Skin epidermis (tissue), 12 donors: ENCODE measurements at regions not wholly inside any gene's neighbourhood (a gene's known extent, or its start where the extent isn't known, plus 50 kb on each side); places are given as distances from the start of the nearest gene placed in this dataset.

Source experiments
- H3K27ac ChIP-seq, 21 experiments: fragments of 200-600 bp; sonication (generic) in 11 of 21; one replicate each; pipeline ENCODE4 v1.5.0; 2020; ENCODE audit warnings: mild to moderate bottlenecking in 3 of 21, inconsistent platforms in 2 of 21, moderate library complexity in 2 of 21
- H3K4me3 ChIP-seq, 7 experiments: fragments of 200-600 bp; sonication (generic) in 2 of 7; one replicate each; pipeline ENCODE4 v1.5.0; 2020; ENCODE audit warnings: inconsistent platforms in 2 of 7, mild to moderate bottlenecking in 2 of 7, moderate library complexity in 1 of 7

DNA sequence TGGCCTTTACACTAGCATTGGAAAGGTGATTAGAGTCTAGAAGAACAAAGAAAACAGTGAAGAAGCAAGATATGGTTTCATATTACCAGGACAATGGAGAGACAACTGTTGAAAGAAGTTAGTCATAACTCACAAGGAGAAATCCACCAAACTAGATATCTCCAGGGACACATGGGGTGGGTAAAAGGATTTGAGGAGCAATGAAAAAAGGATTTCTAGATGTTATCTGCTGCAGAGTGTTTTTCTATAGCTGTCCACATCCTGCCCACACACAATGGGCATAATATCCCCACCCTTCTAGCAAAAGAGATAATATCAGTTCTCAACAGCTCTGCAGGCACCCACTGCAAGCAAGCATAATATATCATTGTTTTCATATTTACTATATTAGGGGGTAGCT lies 303.1 kb downstream of the HAO1 start:
- no peak overlapping the region for H3K27ac ChIP-seq
- H3K4me3 ChIP-seq: no peak overlapping the region

DNA sequence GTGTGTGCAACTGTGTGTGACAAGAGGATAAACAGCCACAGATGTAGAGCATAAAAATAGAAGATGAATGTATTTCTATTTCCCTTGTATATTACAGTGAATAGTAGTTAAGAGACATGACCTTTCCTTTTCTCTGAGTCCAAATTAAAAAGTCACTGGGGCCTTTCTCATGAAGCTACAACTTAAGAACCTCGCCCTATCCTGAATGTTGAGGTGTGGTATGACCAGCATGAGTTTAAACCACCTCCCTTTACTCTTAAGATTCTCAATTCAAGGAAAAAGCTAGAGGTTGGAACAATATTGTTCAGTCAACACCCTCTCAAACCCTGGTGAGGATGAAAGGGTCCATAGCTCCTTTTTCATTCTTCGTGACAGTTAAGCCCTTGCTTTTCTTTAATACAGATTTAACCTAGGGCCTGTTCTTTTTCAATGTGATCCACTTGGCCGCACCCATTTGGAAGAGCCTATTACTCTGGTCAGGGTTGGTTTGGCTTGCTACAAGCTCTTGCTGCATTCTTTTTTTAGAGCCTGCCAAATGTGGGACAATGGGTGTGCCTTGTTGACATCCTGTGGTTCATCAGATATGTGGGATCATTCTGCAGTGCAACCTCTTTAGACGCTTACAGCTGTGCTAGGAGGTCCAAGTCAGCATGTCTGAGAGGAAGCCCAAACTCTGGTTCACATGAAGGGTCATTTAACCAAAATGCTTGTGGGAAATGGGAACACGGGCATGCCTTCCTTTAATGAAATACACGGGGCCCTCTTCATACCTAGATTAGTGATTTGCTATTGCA lies 290.0 kb downstream of the HAO1 start:
- no peak overlapping the region for H3K4me3 ChIP-seq
- H3K27ac ChIP-seq: peak overlapping the region in 1 of 21 experiments; percentile 27

DNA sequence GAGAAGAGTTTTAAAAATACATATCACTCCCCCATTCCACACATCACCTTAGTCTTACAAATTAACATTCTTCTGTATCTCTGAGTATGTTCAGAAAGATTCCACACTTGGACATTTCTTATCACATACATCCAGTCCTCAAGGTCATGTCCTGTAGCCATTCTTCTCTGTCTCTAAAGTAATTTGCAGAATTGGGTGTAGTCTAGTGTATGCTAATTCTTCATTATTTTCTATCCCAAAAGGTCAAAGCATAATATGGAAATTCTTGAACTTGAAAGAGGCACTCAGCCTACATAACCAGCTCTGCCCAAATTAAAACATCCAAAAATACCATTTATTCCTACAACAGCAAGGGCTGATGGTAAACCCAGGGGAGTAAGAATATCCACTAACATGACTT lies 286.0 kb downstream of the HAO1 start:
- H3K27ac ChIP-seq: no peak overlapping the region
- no peak overlapping the region for H3K4me3 ChIP-seq

DNA sequence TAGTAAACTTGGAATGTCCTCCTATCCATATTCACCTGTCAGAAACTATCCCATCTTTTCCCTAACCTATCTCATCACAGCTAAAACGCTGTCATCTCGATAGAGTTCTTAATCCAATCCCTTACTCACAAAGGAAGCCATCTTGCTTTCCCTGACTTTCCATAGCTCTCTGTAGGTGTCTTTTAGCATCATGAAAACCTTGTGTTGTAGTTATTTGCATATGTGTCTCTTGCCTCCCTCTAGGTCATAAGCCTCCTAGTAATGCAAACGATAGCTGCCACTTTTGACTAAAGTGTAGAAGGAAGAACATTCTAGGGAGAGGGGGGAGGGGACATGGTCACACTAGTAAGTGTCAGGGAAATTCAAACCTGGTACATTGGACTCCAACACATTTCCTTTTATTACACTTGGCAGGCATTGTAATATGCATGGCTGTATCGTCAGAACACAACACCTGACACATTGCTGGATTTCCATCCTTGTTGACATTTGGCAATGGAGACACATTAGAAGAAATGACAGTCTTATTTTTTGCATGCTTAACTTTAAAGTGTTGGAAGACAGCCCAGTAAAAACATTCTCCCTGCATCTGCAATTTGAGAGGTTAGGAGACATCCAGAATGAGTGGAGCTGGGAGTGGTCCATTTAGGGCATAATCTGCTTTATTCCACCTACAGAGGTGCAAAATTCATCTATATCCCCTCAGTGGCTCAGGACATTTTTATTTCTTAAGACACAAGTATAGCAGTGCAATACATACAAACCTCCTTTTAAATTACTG lies 283.4 kb downstream of the HAO1 start:
- Histone ChIP-seq H3K4me3 (no peak overlapping the region), H3K27ac (no peak overlapping the region)

DNA sequence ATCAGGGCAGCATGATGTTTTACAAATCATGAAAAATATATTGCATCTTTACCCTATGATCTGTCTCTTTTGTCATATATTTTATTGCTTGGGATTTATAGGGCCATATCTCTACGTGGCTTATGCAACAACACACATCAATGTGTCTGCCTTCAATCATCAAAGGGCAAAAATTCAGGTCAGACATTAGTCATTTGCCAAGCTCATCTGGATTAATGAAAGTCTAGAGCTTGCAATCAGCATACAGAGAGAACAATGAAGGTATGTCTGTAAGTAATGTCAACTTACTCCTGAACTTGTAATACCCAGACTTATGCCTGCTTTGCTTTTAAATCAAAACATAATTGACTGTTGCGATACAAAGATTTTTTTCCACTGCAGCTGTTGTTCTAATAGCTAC lies 282.7 kb downstream of the HAO1 start:
- Histone ChIP-seq H3K27ac (no peak overlapping the region), H3K4me3 (no peak overlapping the region)

DNA sequence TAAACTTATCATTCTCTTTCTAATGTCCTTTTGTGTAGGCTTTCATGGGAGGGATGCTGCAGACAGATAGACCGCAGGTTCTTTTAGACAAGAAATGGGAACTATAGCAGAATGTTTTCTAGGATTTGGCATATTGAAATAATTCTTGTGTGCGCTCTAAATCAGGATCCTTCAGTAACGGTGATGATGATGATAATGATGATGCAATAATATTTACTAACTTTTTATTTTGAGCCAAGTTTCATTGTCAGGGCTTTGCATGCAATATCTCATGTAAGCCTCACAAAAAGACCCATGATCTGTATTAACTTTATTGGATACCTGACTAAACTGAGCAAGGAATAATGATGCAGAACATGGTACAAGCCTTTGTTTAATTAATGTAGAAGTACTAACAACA lies 280.1 kb downstream of the HAO1 start:
- no peak overlapping the region for H3K4me3 ChIP-seq
- no peak overlapping the region for H3K27ac ChIP-seq

DNA sequence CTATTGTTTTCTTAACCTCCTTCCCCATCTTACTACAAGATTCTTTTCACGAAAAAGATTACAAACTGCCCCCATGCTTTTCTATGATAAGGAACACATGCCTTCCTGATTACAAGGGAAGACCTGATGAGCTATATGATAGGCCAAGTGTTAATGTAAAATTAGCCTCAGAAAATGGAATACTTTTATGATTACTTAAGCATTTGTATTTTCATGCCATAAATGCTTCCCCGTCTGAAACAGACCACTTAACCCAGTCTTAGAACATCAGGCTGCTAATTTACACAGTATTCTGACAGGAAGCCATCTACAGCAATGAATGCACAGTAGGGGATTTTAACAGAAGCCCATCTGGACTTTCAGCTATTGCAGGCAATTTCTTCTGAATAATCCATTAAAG lies 274.9 kb downstream of the HAO1 start:
- no peak overlapping the region for H3K4me3 ChIP-seq

DNA sequence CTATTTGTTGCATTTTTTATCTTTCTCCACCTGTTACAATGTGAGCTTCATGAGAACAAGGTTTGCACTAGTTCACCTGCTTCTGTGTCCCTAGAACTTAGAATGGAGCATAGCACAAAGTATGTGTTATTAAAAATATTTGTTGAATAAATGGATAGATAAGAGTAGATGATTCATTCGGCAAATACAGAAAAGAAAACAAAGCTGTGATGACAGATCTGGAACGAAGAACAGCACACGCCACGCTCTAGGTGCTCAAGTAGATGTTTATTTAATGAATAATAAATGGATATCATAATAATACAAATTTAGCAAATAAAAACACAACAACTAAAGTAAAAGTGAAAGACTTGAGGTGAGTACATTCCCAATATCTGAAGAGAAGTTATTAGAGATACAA lies 273.1 kb downstream of the HAO1 start:
- no peak overlapping the region for H3K27ac ChIP-seq
- H3K4me3 ChIP-seq: no peak overlapping the region

More for the DNA sequence above, 274.9 kb downstream of the HAO1 start:
- no peak overlapping the region for H3K27ac ChIP-seq

DNA sequence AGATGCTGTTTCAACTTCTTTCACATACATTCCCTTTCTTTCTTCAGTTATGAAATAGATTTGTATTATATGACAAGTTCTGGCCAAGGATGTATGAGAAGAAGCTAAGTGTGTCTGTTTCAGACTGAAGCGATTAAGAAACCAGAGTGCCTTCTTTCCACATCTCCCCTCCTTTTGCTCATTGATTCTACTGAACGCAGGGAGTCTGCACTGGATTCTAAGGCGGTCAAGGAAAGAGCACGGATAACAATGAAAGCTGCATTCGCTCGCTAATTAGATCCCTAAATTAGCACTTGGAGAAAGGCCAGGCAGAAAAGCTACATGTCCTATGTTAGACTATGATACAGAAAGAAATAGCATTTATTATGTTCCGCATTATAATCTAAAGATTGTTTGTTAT lies 267.7 kb downstream of the HAO1 start:
- H3K27ac ChIP-seq: no peak overlapping the region
- no peak overlapping the region for H3K4me3 ChIP-seq

DNA sequence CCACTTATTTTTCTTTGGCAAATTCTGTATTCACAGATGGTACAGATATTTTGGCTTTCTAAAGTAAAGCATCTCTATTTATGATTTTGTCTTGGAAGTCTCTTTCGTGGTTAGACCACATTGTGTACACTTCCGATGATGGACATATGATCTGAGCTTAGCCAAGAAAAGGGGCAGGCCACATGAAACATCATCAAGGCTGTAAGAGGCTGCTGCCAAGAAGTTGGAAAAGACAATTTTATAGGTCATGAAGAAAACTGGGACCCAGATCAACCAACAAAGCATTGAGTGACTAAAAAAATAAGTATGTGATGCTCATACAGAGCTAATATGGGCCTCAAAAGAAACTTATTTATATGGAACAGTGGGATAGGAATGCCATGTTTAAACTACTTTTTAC lies 266.4 kb downstream of the HAO1 start:
- H3K4me3 ChIP-seq: no peak overlapping the region
- no peak overlapping the region for H3K27ac ChIP-seq

DNA sequence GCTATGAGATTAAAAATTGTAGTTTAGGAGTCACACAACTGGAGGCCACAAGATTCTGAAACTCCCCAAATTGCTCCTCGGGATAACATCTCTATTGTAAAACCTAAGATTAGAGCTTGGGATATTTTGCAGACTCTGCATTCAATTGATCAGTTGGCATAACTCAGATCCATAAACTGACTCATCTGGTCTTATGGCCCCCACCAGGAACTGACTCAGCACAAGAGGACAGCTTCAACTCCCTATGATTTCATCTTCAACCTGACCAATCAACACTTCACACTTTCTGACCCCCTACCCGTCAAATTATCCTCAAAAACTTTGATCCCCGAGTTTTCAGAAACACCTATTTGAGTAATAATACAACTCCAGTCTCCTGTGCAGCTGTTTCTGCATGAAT lies 257.3 kb downstream of the HAO1 start:
- Histone ChIP-seq H3K4me3 (no peak overlapping the region), H3K27ac (no peak overlapping the region)

DNA sequence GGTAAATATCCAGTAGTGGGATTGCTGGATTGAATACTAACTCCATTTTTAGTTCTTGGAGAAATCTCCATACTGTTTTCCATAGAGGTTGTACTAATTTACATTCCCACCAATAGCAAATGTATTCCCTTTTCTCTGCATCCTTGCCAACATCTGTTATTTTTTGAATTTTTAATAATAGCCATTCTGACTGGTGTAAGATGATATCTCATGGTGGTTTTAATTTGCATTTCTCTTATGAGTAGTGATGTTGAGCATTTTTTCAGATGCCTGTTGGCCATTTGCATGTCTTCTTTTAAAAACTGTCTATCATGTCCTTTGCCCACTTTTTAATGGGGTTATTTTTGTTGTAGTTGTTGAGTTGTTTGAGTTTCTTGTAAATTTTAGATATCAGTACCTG lies 253.2 kb downstream of the HAO1 start:
- no peak overlapping the region for H3K4me3 ChIP-seq

DNA sequence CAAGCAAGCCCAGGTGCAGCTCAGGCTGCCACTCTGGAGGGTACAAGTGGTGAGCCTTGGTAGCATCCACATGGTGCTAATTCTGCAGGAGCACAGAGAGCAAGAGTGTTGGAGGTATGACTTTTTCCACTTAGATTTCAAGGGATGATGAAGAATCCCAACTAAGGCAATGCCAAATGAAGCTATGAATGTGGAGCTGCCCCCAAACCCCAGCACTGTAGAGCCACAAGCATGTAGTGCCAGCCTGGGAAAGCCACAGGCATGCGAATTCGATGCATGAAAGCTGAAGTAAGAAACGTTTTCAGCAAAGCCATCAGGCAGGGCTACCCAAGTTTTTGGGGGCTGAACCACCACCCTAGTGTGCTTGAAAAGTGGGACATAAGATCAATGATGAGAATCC lies 251.1 kb downstream of the HAO1 start:
- Histone ChIP-seq H3K27ac (no peak overlapping the region), H3K4me3 (no peak overlapping the region)

More for the DNA sequence above, 253.2 kb downstream of the HAO1 start:
- H3K27ac ChIP-seq: no peak overlapping the region

DNA sequence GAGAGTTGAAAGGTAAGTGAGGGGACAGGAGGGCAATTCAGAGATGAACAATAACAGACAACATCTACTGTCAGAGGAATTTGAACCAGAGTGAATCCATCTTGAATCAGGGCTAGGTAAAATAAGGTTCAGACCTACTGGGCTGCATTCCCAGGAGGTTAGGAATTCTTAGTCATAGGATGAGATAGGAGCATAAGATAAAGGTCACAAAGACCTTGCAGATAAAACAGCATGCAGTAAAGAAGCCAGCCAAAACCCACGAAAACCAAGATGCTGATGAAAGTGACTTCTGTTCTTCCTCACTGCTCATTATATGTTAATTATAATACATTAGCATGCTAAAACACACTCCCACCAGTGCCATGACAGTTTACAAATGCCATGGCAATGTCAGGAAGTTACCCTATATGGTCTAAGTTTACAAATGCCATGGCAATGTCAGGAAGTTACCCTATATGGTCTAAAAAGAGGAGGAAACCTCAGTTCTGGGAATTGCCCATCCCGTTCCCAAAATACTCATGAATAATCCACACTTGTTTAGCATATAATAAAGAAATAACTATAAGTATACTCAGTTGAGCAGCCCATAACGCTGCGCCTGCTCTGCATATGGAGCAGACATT lies 248.5 kb downstream of the HAO1 start:
- H3K27ac ChIP-seq: no peak overlapping the region

DNA sequence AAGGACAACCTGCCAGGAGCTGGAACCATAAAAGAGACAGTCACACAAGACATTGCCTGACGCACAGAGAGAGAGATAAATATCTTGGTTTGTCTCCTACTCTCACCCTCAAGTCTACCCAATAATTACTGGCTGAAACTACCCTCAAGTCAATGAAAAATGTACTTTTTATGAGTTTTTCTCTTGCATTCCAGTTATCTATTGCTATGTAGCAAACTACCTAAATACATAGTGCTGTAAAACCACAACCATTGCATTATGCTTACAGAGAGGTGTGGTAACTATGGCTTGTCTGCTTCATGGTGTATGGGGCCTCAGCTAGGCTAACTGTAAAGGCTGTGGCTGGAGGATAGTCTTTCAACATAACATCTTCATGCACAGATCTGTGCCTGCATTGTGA lies 247.8 kb downstream of the HAO1 start:
- Histone ChIP-seq H3K4me3 (no peak overlapping the region), H3K27ac (no peak overlapping the region)

More for the DNA sequence above, 248.5 kb downstream of the HAO1 start:
- H3K4me3 ChIP-seq: no peak overlapping the region

DNA sequence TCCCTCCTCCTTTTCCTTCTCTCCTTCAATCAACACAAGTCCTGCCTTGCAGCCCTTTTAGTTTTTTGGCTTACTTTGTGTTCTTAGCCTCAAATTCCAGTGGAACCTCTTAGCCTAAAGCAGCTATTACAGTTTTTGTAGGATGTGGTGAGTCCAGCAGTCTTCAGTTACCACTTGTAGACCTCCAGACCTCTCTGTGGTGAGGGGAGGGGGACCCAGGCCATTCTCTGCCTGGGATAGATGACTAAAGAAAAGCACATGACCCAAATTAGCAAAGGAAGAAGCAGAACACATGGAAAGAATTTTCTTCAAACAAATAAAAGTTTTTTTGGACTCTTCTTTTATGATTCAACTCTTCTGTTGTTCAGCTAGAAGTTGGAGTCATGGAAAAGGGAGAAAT lies 246.5 kb downstream of the HAO1 start:
- Histone ChIP-seq H3K4me3 (no peak overlapping the region), H3K27ac (peak overlapping the region in 1 of 21 experiments; percentile 42)

DNA sequence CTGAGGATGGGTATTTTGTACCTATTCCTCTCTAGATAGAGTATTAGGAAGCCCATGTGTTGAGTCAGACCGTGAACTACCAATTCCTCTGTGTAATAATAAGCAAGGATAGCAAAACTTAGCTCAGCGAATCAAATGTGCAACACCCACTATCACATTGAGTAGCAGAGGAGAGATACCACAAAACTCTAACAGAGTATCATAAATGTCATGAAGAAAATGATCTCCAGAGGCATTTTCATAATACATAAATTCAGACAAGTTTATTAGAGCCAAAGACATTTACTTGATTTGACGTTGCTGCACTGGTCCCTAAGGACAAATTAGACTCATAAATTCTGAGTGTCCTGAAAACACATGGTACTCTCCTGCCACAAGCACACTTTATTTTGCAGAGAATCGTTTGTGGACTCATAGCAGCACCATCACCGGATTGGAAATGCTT lies 245.2 kb downstream of the HAO1 start:
- H3K27ac ChIP-seq: peak overlapping the region in 2 of 21 experiments; percentile 31 to 32
- no peak overlapping the region for H3K4me3 ChIP-seq

DNA sequence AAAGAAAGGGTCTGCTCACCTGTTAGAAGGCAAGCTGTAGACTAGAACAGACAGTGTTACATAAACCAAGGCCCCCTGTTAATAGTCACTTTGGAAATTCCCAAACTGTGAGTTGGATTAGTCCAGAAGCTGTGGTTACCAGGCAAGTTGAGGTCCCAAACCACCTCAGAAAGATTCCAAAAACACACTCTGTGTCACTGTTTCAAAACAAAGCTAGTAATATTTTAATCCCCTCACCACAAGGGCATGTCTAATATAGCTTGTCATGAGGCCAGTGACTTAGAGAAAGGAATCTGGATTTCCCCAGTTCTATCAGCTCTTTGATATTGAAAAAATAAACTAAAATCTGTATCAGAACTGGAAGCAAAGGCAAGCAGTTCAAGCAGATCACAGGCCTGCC lies 244.6 kb downstream of the HAO1 start:
- Histone ChIP-seq H3K27ac (peak overlapping the region in 1 of 21 experiments; percentile 8), H3K4me3 (no peak overlapping the region)

DNA sequence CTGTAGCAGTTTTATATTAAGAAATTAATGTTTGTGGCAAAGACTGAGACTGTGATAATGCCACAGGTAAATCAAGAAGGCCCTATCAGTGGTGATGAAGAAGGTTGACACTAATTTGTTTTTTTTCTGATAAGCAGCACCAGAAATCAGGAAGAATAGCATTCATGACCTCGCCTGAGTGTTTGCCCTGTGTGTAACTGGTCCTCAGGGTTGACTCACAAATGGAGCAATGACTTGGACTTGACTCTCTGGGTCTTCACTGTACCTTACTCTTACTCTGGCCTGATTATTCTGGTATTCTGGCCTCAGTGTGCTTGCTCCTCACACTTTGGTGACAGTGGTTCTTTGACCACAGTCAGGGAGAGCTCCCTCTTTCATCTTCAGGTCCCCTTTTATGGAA lies 243.9 kb downstream of the HAO1 start:
- H3K27ac ChIP-seq: peak overlapping the region in 2 of 21 experiments; percentile 34 to 51
- H3K4me3 ChIP-seq: no peak overlapping the region

DNA sequence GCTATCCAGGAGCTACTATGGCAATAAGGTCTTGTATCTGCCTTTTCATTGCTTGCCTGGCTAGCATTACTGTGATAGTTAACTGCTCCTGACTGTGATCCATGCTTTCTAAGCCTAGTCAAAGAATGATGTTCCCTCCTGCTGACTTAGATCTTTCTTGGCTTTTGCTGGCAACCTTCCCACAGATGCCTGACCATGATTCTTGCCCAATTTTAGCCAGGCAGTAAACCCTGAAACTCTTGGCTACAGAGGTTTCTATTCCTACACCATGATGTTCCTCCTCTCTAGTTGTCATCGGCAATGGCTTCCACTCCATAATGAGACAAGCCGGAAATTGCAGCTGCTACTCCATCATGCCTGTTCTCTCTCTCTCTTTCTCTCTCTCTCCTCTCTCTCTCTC lies 238.1 kb downstream of the HAO1 start:
- Histone ChIP-seq H3K27ac (no peak overlapping the region), H3K4me3 (no peak overlapping the region)

DNA sequence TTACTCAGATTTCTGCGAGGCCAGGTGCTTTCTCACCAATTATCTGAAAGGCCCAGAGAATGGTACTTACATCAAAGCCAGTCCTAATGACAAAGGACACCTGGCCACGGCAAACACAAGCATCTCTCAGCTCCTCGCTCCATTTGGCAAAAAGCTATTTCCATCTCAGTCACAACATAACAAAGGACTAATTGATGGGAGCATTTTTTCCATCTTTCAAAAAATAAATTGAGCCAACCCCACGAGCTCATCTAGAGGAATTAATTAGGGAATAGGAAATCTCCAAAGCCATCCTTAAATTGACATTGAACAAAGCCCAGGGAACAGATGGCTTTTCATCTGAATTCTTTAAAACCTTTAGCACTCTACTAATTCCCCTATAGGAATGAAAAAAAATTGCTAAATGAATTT lies 236.7 kb downstream of the HAO1 start:
- H3K4me3 ChIP-seq: no peak overlapping the region
- no peak overlapping the region for H3K27ac ChIP-seq
